ENCODE measurements at regions not wholly inside any gene's neighbourhood (a gene's known extent, or its start where the extent isn't known, plus 50 kb on each side); places are given as distances from the start of the nearest gene placed in this dataset.

DNA sequence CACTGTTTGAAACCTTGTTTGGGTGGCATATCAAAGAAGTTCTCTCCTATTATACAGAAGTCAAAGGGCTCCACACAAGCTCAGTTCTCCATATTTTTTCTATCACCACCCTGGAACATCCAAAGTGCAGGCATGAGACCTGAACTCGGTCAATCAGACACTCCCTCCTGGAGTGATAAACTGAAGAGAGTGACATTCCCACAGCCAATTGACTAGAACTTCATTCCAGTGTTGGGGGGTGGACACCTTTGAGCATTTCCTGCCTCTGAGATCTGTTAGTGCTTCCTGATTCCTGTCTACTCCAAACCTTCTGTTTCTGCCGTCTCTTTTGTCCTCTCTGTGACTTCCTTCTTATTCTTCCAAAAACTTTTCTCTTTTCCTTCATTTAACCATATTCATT lies 220.7 kb upstream of the NOX3 start:
- H3K4me3 ChIP-seq (ENCODE audit: low read length) = no peak overlapping the region
- no peak overlapping the region for H2AFZ ChIP-seq (ENCODE audit: low read depth, low read length)
- no peaks in the 10 kb centered on the region for H3K9me3 ChIP-seq (ENCODE audit: low read length)
- no peaks in the 10 kb centered on the region for H3K27me3 ChIP-seq (ENCODE audit: insufficient read depth, low read length)
- H3K4me1 ChIP-seq (ENCODE audit: insufficient read depth, low read length) = no peaks in the 10 kb centered on the region
- no peaks in the 10 kb centered on the region for H3K36me3 ChIP-seq (ENCODE audit: insufficient read depth, low read length)

DNA sequence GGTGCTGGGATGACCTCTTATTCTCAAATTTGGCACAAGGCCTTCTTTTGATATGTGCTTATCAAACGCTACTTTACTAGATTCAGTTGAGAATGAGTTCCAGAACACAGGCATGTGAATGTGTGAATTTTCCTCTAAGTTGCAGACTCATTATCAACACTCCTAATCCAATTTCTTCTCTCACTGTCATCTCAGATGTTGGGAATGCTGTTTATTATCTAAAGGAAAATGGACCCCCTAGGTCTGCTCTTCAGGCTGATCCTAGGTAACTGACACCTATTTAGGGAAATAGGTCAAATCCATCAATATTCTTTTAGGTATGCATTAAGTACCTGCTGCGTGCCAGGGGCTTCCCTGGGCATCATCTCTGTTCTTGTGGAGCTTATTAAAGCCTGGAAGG lies 215.0 kb upstream of the NOX3 start:
- Histone ChIP-seq H2AFZ (ENCODE audit: low read depth, low read length) (no peak overlapping the region), H3K4me3 (ENCODE audit: low read length) (no peak overlapping the region), H3K36me3 (ENCODE audit: insufficient read depth, low read length) (no peaks in the 10 kb centered on the region), H3K27me3 (ENCODE audit: insufficient read depth, low read length) (no peaks in the 10 kb centered on the region), H3K4me1 (ENCODE audit: insufficient read depth, low read length) (no peaks in the 10 kb centered on the region), H3K9me3 (ENCODE audit: low read length) (no peaks in the 10 kb centered on the region)

DNA sequence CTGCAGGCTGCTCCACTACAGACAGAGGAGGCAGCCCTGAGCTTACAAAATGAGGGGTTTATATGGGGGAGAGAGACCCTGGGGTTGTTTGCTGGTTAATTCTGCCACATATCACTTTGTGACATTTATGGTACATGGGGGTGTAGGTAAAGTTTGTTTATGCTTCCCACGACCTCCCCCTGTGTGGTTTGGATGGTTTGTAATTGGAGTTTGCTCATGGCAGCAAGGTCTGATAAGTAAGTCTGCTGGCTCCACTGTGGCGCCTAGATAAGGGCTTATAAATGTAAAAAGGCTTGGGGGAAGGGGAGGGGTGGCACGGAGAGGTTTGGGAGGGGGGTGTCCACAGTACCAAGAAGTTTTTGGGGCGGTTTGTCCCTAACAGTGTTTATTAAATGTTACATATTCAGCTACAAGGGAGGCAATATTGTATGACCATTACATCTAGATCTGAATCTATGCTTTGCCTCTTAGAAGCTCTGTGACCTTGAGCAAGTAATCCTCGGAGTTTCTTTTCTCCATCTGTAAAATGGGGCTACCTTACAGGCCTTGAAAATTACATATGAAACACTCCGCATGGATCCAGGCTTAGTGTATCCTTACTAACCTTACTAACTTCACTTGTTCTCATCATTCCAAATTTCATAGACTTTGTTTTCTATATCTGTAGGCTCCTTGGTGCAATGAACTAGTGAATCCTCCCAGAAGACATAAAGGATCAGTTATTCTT lies 204.8 kb upstream of the NOX3 start:
- H3K27me3 ChIP-seq (ENCODE audit: insufficient read depth, low read length) = no peaks in the 10 kb centered on the region
- H3K4me3 ChIP-seq (ENCODE audit: low read length) = no peak overlapping the region
- H2AFZ ChIP-seq (ENCODE audit: low read depth, low read length) = no peak overlapping the region
- H3K9me3 ChIP-seq (ENCODE audit: low read length) = no peaks in the 10 kb centered on the region
- no peaks in the 10 kb centered on the region for H3K4me1 ChIP-seq (ENCODE audit: insufficient read depth, low read length)
- no peaks in the 10 kb centered on the region for H3K36me3 ChIP-seq (ENCODE audit: insufficient read depth, low read length)

DNA sequence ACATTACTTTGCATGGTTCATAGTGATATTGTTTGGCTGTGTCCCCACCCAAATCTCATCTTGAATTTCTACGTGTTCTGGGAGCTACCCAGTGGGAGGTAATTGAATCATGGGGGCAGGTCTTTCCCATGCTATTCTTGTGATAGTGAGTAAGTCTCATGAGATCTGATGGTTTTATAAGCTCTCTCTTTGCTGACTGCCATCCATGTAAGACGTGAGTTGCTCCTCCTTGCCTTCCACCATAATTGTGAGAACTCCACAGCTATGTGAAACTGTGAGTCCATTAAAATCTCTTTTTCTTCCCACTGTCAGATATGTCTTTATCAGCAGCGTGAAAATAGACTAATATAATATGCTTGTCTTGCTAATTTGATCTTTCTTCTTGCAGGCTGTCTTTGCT lies 200.4 kb upstream of the NOX3 start:
- H3K4me3 ChIP-seq (ENCODE audit: low read length) = no peak overlapping the region
- H3K27me3 ChIP-seq (ENCODE audit: insufficient read depth, low read length) = no peaks in the 10 kb centered on the region
- no peaks in the 10 kb centered on the region for H3K4me1 ChIP-seq (ENCODE audit: insufficient read depth, low read length)
- H2AFZ ChIP-seq (ENCODE audit: low read depth, low read length) = no peak overlapping the region
- no peaks in the 10 kb centered on the region for H3K36me3 ChIP-seq (ENCODE audit: insufficient read depth, low read length)
- H3K9me3 ChIP-seq (ENCODE audit: low read length) = no peaks in the 10 kb centered on the region

DNA sequence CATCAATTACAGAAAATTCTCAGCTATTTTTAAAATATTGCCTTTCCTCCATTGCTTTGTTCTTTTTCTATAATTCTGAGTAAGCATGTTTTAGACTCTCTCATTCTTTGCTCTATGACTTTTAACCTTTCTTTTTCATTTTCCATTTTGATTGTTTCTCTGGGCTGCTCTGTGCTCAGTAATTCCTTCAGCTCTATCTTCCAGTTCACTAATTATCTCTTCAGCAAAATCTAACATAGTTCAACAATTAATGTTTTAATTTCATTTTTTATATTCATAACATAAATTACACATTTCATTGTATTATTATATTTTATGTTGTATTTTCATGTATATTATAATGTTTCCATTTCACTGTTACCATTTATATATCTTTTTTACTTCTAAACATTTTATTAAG lies 198.8 kb upstream of the NOX3 start:
- Histone ChIP-seq H2AFZ (ENCODE audit: low read depth, low read length) (no peak overlapping the region), H3K9me3 (ENCODE audit: low read length) (no peaks in the 10 kb centered on the region), H3K36me3 (ENCODE audit: insufficient read depth, low read length) (no peaks in the 10 kb centered on the region), H3K27me3 (ENCODE audit: insufficient read depth, low read length) (no peaks in the 10 kb centered on the region), H3K4me3 (ENCODE audit: low read length) (no peak overlapping the region), H3K4me1 (ENCODE audit: insufficient read depth, low read length) (no peaks in the 10 kb centered on the region)

DNA sequence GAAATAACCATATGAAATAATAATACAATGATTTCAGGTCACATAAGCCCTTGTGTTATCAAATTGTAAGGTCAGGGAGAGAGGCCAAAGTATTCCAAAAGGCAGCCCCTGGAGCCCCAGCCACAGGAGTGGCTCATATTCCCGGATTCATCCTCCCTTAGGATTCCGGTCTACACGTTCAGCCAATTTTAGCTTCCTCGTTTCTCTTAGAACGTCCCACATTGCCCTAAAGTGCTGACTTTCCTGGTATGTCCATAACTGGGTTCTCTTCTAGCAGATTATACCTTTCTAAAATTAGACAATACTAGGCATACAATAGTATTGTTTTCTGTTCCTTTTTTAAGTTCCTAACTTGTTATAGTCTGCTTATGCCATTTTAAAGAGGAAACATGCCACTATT lies 192.7 kb upstream of the NOX3 start:
- Histone ChIP-seq H3K27me3 (ENCODE audit: insufficient read depth, low read length) (peaks cover 3% of the 10 kb centered on the region), H2AFZ (ENCODE audit: low read depth, low read length) (no peak overlapping the region), H3K4me3 (ENCODE audit: low read length) (no peak overlapping the region), H3K4me1 (ENCODE audit: insufficient read depth, low read length) (no peaks in the 10 kb centered on the region), H3K9me3 (ENCODE audit: low read length) (no peaks in the 10 kb centered on the region), H3K36me3 (ENCODE audit: insufficient read depth, low read length) (no peaks in the 10 kb centered on the region)

DNA sequence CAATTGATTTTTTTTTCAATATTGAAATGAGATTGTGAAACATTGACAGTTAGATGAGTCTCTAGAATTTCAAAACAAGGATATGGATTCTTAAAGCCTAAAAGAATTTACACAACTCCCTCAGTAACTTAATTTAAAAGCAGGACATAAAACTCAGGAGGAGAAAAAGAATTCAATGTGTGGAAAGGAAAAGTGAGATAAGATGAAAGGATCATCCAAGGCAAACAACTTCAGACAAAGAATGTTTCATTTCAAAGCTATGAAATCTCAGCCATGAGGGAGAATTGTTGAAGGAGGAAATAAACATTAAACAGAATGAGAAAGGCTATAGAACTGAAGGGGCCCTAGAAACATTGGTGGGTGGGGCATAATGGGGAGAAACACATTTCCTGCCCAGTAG lies 191.7 kb upstream of the NOX3 start:
- no peak overlapping the region for H2AFZ ChIP-seq (ENCODE audit: low read depth, low read length)

DNA sequence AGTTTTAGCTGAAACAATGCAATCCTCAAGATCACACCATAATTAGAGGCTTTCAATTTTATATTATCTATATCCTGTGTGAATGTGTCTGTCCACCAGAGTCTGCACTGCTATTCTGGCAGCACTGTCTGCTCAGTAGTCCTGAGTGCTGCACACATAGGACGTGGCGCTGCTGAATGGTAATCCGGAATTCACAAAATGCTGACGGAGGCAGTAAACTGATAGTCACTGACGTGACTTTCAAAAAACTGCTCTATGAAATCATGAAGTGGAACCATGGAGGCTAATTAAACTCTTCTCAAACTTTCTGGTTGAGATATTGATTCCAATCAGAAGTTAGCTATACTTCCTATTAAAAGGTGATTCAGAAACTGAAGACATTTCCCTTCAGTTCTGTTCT lies 190.8 kb upstream of the NOX3 start:
- Histone ChIP-seq H3K36me3 (ENCODE audit: insufficient read depth, low read length) (no peaks in the 10 kb centered on the region), H3K27me3 (ENCODE audit: insufficient read depth, low read length) (peaks cover 3% of the 10 kb centered on the region), H3K9me3 (ENCODE audit: low read length) (no peaks in the 10 kb centered on the region), H3K4me1 (ENCODE audit: insufficient read depth, low read length) (no peaks in the 10 kb centered on the region), H3K4me3 (ENCODE audit: low read length) (no peak overlapping the region), H2AFZ (ENCODE audit: low read depth, low read length) (no peak overlapping the region)

More for the DNA sequence above, 191.7 kb upstream of the NOX3 start:
- Histone ChIP-seq H3K27me3 (ENCODE audit: insufficient read depth, low read length) (peaks cover 3% of the 10 kb centered on the region), H3K4me1 (ENCODE audit: insufficient read depth, low read length) (no peaks in the 10 kb centered on the region), H3K4me3 (ENCODE audit: low read length) (no peak overlapping the region), H3K36me3 (ENCODE audit: insufficient read depth, low read length) (no peaks in the 10 kb centered on the region), H3K9me3 (ENCODE audit: low read length) (no peaks in the 10 kb centered on the region)

DNA sequence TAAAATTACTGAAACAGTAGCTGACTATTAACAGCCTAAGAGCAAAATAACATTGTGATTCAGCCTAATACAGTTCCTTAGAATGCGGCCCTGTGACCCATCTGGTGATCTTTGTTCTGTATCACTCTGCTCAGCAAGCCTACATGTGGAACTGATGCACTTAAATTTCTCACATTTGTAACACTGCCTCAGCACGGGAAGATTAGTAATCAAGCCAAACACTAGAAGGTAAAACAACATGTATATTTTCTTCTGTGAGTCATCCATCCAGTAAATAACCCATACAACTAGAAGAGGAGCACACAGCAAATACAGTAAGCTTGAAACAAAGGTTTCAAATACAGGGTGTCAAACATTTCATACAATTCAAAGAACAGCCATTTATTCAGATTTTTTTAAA lies 189.7 kb upstream of the NOX3 start:
- H2AFZ ChIP-seq (ENCODE audit: low read depth, low read length) = no peak overlapping the region

DNA sequence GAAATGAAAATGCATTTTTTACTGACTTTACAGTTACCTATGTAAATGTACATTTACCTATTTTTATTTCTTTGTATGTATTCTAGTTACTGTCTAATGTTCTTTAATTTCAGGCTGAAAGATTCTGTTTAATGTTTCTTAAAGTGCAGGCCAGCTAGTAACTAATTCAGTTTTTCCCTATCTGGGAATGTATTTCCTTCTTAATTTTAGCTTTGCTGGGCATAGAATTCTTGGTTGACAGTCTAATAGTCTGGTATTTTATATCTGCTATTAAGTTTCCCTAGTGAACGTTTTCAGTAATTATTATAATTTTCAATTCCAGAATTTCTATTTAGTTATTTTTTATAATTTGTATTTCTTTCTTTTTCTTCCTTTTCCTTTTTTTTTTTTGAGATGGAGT lies 186.0 kb upstream of the NOX3 start:
- Histone ChIP-seq H3K4me1 (ENCODE audit: insufficient read depth, low read length) (no peaks in the 10 kb centered on the region), H3K9me3 (ENCODE audit: low read length) (no peaks in the 10 kb centered on the region), H3K27me3 (ENCODE audit: insufficient read depth, low read length) (no peaks in the 10 kb centered on the region), H3K36me3 (ENCODE audit: insufficient read depth, low read length) (no peaks in the 10 kb centered on the region), H3K4me3 (ENCODE audit: low read length) (no peak overlapping the region), H2AFZ (ENCODE audit: low read depth, low read length) (no peak overlapping the region)

More for the DNA sequence above, 189.7 kb upstream of the NOX3 start:
- no peak overlapping the region for H3K4me3 ChIP-seq (ENCODE audit: low read length)
- no peaks in the 10 kb centered on the region for H3K9me3 ChIP-seq (ENCODE audit: low read length)
- peaks cover 3% of the 10 kb centered on the region for H3K27me3 ChIP-seq (ENCODE audit: insufficient read depth, low read length)
- H3K4me1 ChIP-seq (ENCODE audit: insufficient read depth, low read length) = no peaks in the 10 kb centered on the region
- H3K36me3 ChIP-seq (ENCODE audit: insufficient read depth, low read length) = no peaks in the 10 kb centered on the region

DNA sequence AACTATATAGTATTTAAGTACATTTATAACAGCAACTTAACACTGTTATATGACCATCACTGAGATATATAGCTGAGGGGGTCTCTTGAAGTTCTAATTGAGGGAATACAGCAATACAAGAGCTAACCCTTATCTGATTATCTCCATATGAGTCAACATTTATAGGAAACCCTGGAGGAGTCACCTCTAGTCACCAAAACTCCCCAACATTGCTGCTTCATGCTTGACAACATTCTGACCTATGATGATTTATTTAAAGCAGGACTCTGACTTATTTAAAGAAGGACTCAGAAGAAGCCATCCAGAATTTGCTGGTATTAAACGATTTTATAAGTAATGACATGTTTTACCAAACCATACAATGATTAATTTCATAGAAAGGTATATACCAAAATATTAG lies 182.6 kb upstream of the NOX3 start:
- no peak overlapping the region for H2AFZ ChIP-seq (ENCODE audit: low read depth, low read length)
- no peaks in the 10 kb centered on the region for H3K4me1 ChIP-seq (ENCODE audit: insufficient read depth, low read length)
- H3K4me3 ChIP-seq (ENCODE audit: low read length) = no peak overlapping the region
- no peaks in the 10 kb centered on the region for H3K9me3 ChIP-seq (ENCODE audit: low read length)
- no peaks in the 10 kb centered on the region for H3K36me3 ChIP-seq (ENCODE audit: insufficient read depth, low read length)
- H3K27me3 ChIP-seq (ENCODE audit: insufficient read depth, low read length) = no peaks in the 10 kb centered on the region

DNA sequence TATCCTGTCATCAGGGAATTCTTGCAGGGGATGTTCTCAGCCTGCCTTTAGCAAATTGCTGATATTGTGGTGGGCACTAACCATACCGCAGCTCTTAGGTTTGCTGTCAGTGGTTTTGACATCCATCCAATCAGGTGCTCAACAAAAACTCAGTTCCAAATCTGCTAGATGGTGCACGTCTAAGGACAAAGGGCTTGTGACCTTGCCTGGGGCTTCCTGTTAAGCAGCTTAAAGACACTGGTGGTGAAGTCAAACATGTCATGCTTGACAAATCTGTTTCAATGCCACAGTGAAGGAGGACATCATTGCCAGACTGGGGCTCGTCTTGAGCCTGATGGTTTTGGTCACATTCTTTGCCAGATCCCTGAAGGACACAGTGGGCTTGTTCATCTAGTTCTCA lies 179.8 kb upstream of the NOX3 start:
- Histone ChIP-seq H3K36me3 (ENCODE audit: insufficient read depth, low read length) (no peaks in the 10 kb centered on the region), H2AFZ (ENCODE audit: low read depth, low read length) (no peak overlapping the region), H3K4me1 (ENCODE audit: insufficient read depth, low read length) (no peaks in the 10 kb centered on the region), H3K27me3 (ENCODE audit: insufficient read depth, low read length) (no peaks in the 10 kb centered on the region), H3K4me3 (ENCODE audit: low read length) (no peak overlapping the region), H3K9me3 (ENCODE audit: low read length) (no peaks in the 10 kb centered on the region)

DNA sequence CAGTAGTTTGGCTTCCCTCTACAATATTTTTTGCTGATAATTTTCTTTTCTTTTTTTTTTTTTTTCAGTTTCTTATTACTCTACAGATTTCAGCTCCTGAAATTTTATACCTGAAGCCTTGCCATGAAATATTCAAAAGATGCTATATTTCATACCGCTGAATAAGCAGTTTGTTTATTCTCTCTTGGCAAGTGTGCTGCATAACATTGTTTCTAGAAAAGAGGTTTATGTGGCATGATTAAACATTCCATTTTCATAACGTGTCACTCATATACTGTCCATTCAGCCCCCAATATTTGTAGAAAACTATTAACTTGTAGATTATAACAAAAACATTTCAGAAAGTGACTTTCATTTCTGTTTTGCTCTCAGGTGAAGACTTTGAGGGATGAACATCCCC lies 174.4 kb upstream of the NOX3 start:
- Histone ChIP-seq H3K9me3 (ENCODE audit: low read length) (no peaks in the 10 kb centered on the region), H3K27me3 (ENCODE audit: insufficient read depth, low read length) (no peaks in the 10 kb centered on the region), H3K4me1 (ENCODE audit: insufficient read depth, low read length) (no peaks in the 10 kb centered on the region), H2AFZ (ENCODE audit: low read depth, low read length) (no peak overlapping the region), H3K4me3 (ENCODE audit: low read length) (no peak overlapping the region), H3K36me3 (ENCODE audit: insufficient read depth, low read length) (no peaks in the 10 kb centered on the region)

DNA sequence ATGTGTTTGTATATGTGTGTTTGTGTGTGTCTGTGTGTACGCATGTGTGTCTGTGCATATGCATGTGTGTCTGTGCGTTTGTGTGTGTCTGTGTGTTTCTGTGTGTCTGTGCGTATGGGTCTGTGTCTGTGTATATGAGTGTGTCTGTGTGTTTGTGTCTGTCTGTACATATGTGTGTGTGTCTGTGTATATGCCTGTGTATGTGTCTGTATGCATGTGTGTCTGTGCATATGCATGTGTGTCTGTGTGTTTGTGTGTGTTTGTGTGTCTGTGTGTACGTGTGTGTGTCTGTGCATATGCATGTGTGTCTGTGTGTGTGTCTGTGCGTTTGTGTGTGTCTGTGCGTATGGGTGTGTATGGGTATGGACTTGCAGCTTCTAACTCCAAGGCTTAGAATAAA lies 174.0 kb upstream of the NOX3 start:
- Histone ChIP-seq H3K4me3 (ENCODE audit: low read length) (no peak overlapping the region), H3K36me3 (ENCODE audit: insufficient read depth, low read length) (no peaks in the 10 kb centered on the region), H3K4me1 (ENCODE audit: insufficient read depth, low read length) (no peaks in the 10 kb centered on the region), H3K9me3 (ENCODE audit: low read length) (no peaks in the 10 kb centered on the region), H3K27me3 (ENCODE audit: insufficient read depth, low read length) (no peaks in the 10 kb centered on the region), H2AFZ (ENCODE audit: low read depth, low read length) (no peak overlapping the region)
